ENCODE measurements at regions not wholly inside any gene's neighbourhood (a gene's known extent, or its start where the extent isn't known, plus 50 kb on each side); places are given as distances from the start of the nearest gene placed in this dataset.

- no peak for DNase-seq
Observed at GRCh38 chr1:54497338-54497737, 50.7 kb upstream of the ACOT11 start.

GRCh38 chr1:54495954-54496353 is 52.1 kb upstream of the ACOT11 start:
- no peak for DNase-seq

GRCh38 chr1:54493608-54494007 is 54.4 kb upstream of the ACOT11 start:
- no peak for DNase-seq

GRCh38 chr1:54490361-54491248 is 57.4 kb upstream of the ACOT11 start:
- no peak for DNase-seq

GRCh38 chr1:54489627-54490250 is 58.3 kb upstream of the ACOT11 start:
- DNase-seq = no peak

- peak; percentile 70 to 74 for DNase-seq
Observed at GRCh38 chr1:54488779-54489626, 59.0 kb upstream of the ACOT11 start.

- DNase-seq = peak; percentile 79 to 83
Observed at GRCh38 chr1:54488065-54488750, 59.8 kb upstream of the ACOT11 start.

- no peak for DNase-seq
Observed at GRCh38 chr1:54487571-54488050, 60.4 kb upstream of the ACOT11 start.

- DNase-seq = no peak
Observed at GRCh38 chr1:54486907-54487306, 61.1 kb upstream of the ACOT11 start.

GRCh38 chr1:54485416-54485815 is 62.6 kb upstream of the ACOT11 start:
- DNase-seq = no peak

GRCh38 chr1:54483875-54484437 is 64.1 kb upstream of the ACOT11 start:
- DNase-seq = no peak

GRCh38 chr1:54481201-54481884 is 66.7 kb upstream of the ACOT11 start:
- DNase-seq = no peak

GRCh38 chr1:54480525-54480848 is 67.5 kb upstream of the ACOT11 start:
- no peak for DNase-seq

GRCh38 chr1:54479841-54480524 is 68.0 kb upstream of the ACOT11 start:
- no peak for DNase-seq

- DNase-seq = no peak
Observed at GRCh38 chr1:54479251-54479650, 68.8 kb upstream of the ACOT11 start.

GRCh38 chr1:54477153-54477561 is 70.9 kb upstream of the ACOT11 start:
- DNase-seq = no peak

- DNase-seq = no peak
Observed at GRCh38 chr1:54476530-54477109, 70.4 kb upstream of the SSBP3 start.

GRCh38 chr1:54475946-54476516 is 69.8 kb upstream of the SSBP3 start:
- no peak for DNase-seq

- DNase-seq = no peak
Observed at GRCh38 chr1:54475357-54475881, 69.2 kb upstream of the SSBP3 start.
